GM18519 (cell line): ENCODE measurements at regions not wholly inside any gene's neighbourhood (a gene's known extent, or its start where the extent isn't known, plus 50 kb on each side); places are given as distances from the start of the nearest gene placed in this dataset.

Source experiments
- ATAC-seq: cut with Tn5 transposase; IDR thresholded peaks from one replicate; pipeline ENCODE4 v1.9.1; 2021; ENCODE audit warnings: mild to moderate bottlenecking, moderate library complexity; ENCODE audit not compliant: unreplicated experiment, low FRiP score

DNA sequence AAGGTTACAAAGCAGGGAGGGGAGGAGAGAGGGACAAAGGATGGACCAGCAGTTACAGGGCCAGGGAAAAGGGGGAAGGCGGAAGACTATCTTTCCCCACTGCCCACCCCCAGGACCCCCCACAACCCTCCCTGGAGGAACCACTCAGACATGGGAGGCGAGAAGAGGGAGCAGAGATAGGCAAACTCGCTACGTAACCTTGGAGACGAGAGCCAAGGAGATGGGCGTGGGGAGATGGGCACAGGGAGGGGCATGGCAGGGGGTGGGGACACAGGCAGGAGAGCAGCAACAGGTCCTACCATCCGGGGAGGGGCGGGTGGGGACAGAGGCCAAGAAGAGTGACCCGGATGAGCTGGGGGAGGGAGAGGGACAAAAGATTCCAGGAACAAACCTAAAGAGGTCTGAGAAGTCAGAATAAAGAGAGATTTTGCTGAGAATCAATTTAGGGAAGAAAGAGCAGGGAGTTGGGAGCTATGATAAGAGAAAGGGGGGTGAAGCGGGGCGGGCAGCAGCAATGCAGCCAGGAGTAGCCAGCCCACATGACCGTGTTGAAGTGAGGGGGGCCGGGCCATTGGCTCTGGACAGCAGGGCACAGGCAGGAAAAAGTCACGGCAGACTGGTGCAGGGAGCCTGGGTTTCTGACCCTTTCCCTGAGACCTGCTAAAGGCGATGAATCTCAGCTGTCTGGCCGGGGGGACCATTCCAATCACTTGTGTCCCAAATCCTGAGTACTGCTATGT, 128.4 kb downstream of the BUD13 start:
- no peak for ATAC-seq

DNA sequence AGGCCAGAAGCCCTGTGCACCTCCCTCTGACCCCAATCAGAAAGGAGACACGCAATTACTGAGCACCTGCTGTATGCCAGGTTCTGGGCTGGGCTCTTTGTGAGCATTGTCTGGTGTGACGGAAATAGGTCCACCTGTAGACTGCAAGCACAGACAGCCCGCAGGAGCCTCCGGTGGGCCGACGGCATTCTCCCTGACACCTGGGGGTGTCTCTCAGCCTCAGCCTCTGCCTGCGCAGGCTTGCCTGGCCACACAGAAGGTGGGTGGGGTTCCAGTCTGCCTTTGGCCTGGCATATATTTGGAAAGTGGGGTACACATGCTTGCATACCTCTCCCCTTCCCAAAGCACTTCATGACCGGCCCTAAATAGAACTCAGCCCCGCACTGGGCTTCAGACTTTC, 129.3 kb downstream of the BUD13 start:
- ATAC-seq: no peak

DNA sequence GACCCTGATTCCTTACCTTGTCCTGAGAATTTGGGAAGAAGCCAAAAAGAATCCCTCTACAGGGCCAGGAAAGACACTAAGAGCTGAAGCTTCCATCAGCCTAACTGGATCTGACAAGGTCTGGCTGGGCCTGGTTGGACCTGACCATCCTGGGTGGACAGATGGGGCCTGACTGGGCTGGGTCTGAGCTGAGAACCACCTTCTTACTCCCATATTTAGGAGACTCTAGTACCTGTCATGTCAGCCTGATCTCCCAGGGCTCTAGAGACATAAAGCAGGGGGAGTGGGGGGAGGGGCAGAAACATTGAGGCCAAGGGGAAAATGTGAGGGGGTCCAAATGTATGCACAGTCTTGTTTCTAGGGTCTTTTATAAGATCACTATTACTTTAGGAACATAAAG, 129.9 kb downstream of the BUD13 start:
- ATAC-seq: no peak

DNA sequence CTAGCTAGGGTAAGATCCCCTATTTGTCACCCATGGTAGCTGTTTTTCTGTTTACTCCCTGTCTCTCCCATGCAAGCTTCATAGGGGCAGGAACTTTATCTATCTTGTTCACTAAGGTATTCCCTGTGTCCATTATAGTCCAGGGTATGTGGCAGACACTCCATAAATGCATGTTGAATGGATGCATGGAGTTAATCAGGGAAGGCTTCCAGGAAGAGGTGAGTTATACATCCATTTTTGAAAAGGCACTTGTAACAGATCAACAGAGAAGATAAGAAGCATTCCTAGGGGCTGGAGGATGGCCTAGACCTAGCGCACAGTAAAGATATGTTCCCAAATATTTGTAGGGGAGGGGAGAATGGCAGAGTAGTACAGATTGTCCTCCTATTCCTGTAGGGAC, 130.3 kb downstream of the BUD13 start:
- ATAC-seq: no peak

DNA sequence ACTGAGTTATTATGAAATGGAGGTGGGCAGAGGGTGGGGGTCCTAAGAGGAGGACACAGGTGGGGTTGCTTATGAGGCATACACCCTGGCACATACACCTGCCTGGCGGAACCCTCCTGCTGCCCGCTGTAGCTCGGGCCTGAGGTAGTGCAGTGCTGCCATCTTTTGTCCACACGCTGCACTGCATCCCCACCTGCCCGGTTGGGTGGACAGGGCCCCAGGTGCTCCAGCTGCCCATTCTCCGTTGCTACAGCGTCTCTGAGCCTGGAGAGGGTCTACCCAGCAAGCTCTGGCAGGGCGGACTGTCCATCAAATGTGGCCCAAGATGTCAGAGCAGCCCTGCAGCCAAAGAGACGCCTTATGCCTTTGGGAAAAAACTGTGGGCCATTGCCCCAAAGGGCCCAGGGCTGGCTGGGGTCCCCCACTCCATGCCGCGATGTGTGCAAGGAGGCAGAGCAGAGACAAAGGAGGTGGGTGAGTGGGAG, 131.2 kb downstream of the BUD13 start:
- no peak for ATAC-seq

DNA sequence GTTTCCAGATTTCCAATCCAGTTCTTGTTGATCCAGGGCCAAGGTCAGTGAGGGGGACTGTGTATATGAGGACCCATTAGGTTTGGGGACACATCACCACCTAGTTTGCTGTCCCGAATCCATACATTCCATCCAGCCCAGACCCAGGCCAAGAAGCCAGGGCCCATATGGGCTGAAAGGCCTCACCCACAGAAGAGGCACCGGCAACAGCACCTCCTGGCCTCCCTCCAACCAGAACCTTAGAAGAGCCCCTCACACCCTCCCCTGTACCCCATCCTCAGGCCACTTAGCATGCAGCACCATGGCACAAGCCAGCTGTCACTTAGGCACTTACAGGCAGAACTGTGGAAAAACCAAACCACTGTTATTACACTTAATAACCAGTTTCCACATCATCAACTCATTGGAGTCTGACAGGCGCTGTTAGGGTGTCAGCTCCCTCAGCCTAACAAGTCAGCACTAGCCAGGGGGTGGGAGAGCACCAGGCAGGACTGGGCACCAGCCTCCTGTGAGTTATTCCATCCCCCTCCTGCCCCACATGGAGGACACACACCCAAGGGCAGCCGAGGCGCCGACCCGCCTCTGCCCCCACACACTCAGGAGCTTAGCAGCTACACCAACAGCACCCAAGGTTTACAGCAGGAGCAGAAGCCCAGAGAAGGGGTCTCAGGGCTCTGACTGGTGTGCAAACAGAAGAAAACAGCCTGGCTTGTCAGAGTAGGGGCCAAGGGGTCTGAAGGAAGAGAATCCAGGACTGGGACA, 132.0 kb downstream of the BUD13 start:
- ATAC-seq: no peak

DNA sequence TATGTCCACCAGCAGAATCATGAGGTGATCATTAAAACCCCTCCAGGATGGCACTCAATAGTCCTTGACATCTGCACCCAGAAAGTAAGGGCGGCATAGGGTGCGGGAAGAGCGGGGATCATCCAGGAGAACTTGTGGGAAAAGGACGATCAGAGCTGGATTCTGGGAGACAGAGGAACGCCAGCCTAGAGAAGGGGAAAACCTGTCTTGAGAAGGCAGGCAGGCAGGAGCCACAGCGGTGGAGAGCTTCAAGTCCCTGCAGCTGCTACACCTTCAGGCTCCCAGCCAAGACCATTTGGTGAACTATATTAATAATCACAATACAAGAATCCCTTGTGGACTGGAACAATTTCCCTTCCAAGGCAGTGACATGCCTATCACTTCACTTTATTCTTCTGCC, 134.3 kb downstream of the BUD13 start:
- ATAC-seq: no peak

DNA sequence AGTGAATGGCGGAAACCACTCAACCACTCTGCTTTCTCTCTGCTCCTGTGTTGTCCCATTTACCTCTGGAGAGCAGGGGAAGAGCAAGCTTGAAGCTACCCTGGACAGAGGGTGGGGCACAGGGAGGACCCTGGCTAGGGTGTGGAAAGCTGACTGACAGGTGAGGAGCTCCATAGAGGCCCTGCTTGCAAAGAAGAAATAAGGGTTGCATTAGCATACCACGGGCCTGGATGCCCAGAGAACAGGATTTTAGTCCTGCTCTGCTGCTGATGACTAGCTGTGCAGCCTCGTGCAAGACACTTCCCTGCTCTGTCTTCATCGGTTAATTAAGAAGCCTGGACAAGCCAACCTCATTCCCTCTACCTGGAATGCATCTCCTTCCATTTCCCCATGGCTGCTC, 135.0 kb downstream of the BUD13 start:
- no peak for ATAC-seq

DNA sequence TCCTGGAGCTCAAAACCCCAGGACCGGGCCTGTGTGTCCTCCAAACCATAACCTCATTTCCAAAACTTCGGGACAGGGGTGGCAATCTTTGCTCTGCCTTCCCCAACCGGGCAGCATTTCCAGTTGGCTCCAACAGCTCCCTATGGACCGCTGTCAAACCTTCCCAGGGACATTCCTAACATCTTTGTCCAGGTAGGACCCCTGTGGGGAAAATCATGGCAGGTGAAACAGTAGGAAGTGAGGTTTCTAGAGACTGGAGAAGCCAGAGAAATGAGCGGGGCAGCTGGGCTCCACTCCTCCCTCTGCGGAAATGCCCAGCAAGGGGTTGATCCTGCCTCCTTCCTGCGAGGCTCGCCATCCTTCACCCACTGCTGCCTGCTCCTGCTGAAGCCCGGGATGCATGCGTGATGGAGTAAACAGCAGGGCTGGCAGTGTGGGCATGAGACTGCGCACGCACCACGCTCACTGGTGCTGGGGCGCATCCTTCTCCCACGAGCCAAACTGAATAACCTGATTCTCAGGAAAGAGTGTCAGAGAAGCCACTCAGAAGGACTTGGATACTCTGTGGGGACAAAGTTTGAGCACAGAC, 136.4 kb downstream of the BUD13 start:
- no peak for ATAC-seq

DNA sequence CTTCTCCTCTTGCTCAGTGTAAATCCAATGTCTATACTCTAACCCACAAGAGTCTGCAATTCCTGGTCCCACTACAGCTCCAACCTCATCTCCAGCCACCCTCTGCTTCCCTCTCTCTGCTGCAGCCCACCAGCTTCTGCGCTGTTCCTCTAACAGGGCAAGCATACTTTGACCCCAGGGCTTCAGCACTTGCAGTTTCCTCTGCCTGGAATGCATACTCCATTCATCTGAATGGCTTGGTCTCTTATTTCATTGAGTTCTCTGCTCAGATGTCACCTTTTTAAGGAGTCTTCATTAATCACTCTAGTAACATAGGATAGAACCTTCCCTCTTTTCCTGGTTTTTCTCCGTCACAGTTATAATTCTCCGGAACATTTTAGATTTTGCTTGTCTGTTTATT, 141.6 kb downstream of the BUD13 start:
- ATAC-seq: no peak

DNA sequence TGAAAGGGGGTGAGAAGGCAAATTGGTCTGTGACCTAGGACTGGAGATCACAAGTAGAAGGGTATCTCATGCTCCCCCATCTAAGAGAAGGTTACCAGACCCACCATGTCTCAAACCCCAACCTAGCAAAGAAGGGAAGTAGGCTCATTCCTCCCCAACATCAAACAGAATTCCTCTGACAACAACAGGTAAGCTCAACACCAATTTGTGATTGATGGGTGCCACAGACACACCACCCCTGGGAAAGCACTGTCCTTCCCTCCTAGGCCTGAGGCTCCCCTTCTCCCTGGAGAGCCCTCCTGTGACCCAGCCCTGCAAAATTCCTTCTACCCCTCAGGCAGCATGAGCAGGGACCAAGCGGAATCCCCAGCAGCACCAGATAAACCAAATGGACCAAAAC, 154.3 kb downstream of the BUD13 start:
- ATAC-seq: no peak

DNA sequence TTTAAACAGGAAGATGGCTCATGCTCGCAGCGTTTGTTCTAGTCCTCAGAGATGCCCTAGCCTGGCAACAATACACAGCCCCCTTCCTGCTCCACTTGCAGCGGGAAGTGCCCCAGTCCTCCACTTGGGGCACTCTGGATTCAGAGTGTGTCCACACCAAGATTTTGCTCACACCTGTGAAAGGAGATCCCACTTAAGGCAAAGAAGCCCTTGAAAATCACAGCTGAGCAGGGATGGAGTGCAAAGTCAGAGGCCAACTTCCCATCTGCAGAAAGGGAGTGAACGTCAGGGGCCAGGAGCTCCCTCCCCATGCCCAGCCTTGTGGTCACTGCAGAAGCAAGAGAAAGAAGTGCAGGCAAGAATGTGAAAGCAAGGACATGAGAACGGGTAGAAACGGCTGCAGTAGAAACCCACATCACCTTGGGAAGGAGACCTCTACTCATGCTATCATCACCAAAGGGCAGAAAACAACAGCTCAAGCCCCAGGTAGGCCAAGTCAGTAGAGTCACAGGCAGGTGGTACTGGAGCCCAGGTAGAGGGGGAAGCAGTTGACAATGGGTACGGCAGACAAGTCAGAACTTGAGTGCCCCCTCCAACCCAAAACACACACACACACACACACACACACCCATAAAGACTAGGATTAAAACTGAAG, 157.4 kb downstream of the BUD13 start:
- ATAC-seq: no peak

DNA sequence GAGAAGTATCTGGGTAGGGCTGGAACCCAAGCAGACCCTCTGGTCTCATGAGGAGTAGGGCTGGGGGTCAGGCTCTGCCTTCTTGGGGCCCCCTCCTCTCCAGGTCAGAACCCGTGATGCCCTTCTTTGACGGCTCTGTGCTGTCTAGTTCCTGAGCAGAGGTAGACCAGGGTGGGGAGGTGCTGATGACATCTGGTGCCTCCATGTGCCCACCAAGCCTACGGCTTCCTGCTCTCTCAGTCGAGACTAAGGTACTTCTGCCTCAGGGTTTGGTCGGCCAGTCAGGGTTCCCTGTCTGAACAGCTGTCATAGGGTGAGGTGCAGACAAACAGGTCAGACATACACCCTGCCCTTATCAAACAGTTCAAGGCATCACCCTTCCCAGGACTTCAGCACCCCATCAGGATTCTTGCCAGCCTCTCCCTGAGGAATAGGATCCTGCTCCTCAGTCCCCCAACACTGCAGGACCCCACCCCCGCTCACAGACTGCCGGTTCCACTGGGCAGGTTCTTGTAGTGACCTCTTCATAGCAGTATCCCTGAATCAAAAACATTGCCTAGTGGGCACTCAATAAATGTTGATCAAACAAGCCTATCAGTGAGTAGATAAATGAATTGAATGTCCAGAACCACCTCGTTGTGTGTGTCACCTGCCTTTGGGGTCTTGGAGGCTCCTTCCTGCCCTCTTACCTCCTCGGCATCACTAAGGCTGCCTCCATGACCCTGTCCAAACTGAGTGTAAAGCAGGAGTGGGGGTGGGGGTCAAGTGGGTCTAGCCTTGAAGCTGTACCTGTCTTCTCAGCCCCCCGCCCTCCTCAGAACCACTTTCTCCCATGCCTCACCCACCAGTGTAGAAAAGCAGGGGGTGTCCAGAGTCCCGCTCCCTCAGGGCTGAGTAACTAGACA, 158.2 kb downstream of the BUD13 start:
- no peak for ATAC-seq

DNA sequence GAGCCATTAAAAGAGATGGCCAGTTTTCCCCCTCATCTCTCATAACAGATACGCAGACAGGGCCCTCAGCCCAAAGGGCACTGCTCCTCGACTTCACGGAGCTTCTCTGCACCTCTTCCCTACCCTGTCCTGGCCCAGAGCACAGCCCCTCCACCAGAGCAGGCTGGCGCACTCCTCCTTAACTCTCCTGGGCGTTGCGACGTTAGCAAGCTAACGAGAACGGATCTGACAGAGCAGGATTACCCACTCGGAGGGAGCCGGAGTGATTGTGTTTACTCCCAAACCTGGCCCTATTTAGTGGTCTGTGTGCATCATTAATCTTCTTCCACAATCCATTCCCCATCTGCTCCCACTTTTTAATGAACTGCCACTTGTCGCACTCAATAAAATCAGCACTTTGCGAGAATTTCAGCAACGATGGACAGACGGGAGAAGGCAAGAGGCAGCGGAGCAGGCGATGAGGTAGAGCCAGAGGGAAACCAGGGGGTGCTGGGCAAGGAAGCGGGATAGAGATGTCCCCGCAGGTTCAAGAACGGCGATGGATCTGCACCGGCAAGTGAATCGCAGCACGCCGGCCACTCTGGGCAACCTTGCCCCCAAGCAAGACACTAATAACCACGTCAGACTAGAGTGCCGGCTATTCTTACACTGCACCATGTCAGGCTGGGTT, 159.4 kb downstream of the BUD13 start:
- no peak for ATAC-seq

DNA sequence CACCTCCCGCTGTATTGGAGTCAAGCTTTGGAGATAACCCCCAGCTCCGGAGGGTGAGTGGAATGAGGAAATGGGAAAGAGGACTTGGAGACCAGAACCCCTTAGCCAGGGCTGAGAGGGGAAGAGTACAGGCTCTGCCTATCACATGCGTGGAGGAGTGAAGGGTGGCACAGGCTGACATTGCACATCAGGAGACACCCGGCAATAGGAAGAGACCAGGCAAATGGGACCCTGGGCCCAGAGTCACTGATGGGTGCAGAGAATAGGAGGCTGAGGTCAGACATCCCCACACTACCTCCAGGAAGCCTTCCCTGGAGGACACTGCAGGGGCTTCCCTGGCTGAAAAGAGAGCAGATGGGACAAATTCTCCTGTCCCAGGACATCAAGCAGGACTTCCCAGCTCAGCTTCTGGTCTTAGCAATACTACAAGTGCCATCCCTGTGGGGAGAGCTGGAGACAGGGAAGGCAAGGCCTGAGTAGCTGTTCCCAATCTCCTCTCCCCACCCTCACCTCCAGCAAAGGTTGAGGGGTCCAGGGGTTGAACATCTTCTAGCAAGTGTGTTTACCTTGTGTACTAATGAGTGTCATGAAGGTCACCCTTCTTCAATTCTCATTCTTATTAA, 160.7 kb downstream of the BUD13 start:
- ATAC-seq: no peak

DNA sequence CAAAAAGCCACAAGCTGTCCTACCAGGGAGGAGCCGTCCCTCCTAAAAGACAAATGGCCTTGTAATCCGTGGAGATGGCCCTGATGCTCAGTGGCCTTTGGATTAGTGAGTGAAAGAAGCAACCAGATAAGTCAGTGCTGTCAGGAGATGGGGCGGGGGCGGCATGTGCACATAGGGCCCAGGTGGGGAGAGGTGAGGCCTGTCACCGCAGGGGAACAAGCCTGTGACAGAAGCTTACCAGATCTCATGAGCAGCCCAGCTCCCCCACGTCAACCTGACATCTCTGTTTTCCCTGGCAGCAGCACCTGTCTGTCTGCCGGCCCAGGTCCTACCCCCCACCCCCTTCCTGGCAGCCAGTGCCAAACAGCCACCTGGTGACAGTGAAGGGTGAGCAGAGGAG, 162.6 kb downstream of the BUD13 start:
- ATAC-seq: no peak

DNA sequence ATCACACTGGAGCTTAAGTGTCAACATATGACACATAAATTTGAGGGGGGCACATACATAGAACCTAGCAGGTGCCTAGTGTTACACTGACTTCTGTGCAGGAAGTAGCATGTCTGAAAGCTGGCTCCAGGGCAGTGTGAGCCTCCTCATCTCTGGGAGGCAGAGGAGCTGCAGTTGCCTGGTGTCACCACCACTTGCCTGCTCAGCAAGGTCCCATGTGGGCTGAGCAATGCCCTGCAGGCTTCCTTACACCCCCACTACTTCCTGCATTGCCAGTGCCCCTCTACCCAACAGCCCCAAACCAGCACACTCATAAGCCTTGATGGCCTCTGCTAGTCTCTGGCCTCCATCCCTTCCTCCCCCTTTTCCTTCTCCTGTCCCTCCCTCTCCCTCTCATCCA, 165.8 kb downstream of the BUD13 start:
- ATAC-seq: no peak

DNA sequence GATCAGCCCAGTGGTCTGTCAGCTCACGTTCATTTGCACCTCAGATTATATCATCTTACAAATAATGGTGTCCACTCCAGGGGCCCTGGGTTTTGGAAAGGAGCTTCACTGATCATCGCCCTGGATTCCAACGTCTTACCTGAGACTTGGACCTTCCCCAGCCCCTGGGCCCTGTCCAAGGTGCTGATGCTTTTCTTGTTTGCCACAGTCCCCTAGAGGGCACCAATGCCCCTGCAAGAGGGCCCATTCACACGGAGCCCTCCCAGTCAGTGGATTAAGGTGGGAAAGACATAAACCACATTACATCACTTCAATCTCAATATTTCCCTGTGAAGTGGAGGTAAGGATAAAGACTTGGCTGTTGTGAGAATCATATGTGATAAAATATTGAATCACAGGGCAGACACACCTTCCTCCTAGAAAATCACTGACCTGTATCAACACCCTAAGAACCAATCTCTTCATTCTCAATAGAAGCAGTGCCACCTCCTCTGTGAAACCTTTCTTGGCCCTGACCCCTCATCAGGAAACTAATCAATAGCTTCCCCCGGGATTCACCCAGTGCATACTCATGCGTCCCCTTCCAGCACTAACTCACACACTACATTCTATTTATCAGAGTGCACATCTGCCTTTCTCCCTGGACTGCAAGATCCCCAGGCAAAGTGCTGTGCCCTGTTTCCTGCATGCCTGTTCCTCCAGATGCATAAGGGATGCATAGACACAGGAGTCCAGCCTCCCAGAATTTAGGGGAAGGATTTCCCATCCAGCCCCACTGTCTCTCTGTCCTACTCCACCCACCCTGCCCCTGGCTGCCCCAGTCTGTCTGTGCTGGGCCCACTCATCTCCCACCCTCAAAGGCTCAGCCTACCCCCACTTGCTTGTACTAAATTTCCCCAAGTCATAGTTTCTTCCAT, 167.0 kb downstream of the BUD13 start:
- no peak for ATAC-seq
